ENCODE measurements at regions not wholly inside any gene's neighbourhood (a gene's known extent, or its start where the extent isn't known, plus 50 kb on each side); places are given as distances from the start of the nearest gene placed in this dataset.
A peak's percentile ranks its signal among the peaks of the same experiment; 100 is the strongest.

DNA sequence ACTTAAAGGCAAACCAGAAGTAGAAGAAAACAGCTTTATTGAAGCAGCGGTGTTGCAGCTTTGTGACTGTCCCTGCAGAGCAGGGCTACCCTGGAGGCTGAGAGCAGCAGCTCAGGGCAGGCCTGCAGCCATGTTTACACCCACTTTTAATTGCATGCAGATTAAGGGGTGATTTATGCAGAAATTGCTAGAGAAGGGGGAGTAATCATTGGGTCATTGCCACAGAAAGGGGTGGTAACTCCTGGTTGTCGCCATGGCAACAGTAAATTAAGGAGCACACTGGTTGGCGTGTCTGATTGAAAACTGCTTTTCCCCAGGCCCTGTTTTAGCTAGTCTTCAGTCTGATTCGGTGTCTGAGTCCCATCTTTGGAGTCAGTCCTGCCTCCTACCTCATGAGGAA lies 195.4 kb upstream of the HDAC4 start:
- Histone ChIP-seq H3K27ac (no peak overlapping the region), H3K36me3 (no peaks in the 10 kb centered on the region), H3K4me3 (no peak overlapping the region), H3K27me3 (no peaks in the 10 kb centered on the region), H3K9me3 (peaks cover 0 to 6% (median 0%) of the 10 kb centered on the region in 4 donors), H3K4me1 (no peaks in the 10 kb centered on the region)
- intact Hi-C loops (cut with DNase I; ENCODE audit: low total_unique reads), result no loop called here
- WGBS, 5 donors, result 77 to 88% (median 82%) methylated on average over 4 of the region's 4 CpGs
- TF ChIP-seq, protein P1, sequence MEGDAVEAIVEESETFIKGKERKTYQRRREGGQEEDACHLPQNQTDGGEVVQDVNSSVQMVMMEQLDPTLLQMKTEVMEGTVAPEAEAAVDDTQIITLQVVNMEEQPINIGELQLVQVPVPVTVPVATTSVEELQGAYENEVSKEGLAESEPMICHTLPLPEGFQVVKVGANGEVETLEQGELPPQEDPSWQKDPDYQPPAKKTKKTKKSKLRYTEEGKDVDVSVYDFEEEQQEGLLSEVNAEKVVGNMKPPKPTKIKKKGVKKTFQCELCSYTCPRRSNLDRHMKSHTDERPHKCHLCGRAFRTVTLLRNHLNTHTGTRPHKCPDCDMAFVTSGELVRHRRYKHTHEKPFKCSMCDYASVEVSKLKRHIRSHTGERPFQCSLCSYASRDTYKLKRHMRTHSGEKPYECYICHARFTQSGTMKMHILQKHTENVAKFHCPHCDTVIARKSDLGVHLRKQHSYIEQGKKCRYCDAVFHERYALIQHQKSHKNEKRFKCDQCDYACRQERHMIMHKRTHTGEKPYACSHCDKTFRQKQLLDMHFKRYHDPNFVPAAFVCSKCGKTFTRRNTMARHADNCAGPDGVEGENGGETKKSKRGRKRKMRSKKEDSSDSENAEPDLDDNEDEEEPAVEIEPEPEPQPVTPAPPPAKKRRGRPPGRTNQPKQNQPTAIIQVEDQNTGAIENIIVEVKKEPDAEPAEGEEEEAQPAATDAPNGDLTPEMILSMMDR (IDR thresholded peaks at IDR 0.05), result no peak
- no peak for TF ChIP-seq POLR2AphosphoS5 (IDR thresholded peaks at IDR 0.05)
- TF ChIP-seq POLR2A (IDR thresholded peaks at IDR 0.05), result no peak
- no peak for TF ChIP-seq EP300 (IDR thresholded peaks at IDR 0.05)
- peak in 1 of 2 donors; percentile 54 for DNase-seq

DNA sequence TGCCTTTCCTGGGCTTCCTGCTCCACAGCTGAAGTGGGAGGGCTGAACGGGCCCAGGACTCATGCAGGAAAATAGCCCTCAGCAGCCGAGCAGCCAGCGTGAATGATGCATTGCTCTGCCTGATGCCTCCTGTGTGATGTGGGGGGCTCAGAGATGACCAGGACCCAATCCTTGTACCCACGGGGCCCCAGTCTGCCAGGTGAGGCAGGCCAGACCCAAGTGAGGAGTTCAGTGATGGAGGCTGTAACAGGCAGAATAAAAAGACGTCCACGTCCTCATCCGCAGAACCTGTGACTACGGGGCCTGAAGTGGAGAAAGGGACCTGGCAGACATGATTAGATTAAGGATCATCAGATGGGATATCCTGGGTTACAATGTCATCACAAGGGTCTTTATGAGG lies 194.9 kb upstream of the HDAC4 start:
- Histone ChIP-seq H3K36me3 (no peaks in the 10 kb centered on the region), H3K9me3 (peaks cover 0 to 6% (median 0%) of the 10 kb centered on the region in 4 donors), H3K27me3 (no peaks in the 10 kb centered on the region), H3K27ac (no peak overlapping the region), H3K4me3 (no peak overlapping the region), H3K4me1 (no peaks in the 10 kb centered on the region)
- intact Hi-C loops (cut with DNase I; ENCODE audit: low total_unique reads), result no loop called here
- no peak for TF ChIP-seq EP300 (IDR thresholded peaks at IDR 0.05)
- DNase-seq, result peak in 1 of 2 donors; percentile 16
- 86 to 95% (median 89%) methylated on average over 8 of the region's 8 CpGs for WGBS, 5 donors

DNA sequence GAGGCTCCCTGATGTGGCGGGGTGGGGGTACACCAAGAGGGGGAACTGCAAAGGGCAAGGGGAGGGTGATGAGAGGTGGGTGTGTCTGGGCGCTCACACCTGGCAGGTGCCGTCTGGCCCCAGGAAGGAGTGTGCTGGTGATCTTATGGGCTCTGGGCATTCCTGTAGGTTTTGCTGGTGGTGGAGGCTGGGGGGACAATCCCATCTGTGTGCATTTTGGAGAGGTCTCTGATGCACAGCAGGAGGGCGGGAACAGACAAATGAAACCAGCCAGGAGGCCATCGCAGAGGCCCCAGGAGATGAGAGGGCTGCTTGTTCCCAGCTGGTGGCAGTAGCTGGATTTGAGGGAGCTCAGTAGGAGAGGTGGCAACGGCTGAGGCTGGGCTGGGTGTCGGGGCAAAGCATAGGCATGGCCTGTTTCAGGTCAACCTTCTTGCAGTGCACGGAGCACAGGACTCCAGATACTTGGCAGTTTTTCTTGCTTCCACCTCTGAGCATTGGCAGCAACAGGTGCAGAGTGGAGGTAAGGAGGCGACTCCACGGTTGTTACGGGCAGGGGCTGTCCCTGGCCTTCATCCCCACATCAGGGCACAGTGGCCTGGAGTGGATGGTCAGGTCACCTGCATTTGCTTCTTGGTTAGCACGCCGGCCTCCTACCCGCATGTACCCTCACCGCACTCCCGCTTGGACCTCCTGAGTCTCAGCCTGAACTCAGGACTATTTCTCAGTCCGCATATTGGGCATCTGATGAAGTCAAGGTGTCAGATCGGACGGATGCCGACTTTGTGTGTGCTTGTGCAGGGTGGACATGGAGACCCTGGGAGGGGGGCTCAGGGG lies 194.2 kb upstream of the HDAC4 start:
- no peak overlapping the region for H3K4me3 ChIP-seq
- DNase-seq, result peak in 1 of 2 donors; percentile 24
- TF ChIP-seq POLR2AphosphoS5 (IDR thresholded peaks at IDR 0.05) (no peak), POLR2A (IDR thresholded peaks at IDR 0.05) (no peak)
- TF ChIP-seq, protein P1 (IDR thresholded peaks at IDR 0.05), result no peak
- H3K4me1 ChIP-seq, result no peaks in the 10 kb centered on the region
- H3K36me3 ChIP-seq, result no peaks in the 10 kb centered on the region
- H3K9me3 ChIP-seq, result peaks cover 0 to 6% (median 0%) of the 10 kb centered on the region in 4 donors
- 88 to 91% (median 90%) methylated on average over 17 to 20 of the region's 20 CpGs for WGBS, 5 donors
- intact Hi-C loops (cut with DNase I; ENCODE audit: low total_unique reads), result no loop called here
- H3K27ac ChIP-seq, result no peak overlapping the region
- H3K27me3 ChIP-seq, result no peaks in the 10 kb centered on the region

DNA sequence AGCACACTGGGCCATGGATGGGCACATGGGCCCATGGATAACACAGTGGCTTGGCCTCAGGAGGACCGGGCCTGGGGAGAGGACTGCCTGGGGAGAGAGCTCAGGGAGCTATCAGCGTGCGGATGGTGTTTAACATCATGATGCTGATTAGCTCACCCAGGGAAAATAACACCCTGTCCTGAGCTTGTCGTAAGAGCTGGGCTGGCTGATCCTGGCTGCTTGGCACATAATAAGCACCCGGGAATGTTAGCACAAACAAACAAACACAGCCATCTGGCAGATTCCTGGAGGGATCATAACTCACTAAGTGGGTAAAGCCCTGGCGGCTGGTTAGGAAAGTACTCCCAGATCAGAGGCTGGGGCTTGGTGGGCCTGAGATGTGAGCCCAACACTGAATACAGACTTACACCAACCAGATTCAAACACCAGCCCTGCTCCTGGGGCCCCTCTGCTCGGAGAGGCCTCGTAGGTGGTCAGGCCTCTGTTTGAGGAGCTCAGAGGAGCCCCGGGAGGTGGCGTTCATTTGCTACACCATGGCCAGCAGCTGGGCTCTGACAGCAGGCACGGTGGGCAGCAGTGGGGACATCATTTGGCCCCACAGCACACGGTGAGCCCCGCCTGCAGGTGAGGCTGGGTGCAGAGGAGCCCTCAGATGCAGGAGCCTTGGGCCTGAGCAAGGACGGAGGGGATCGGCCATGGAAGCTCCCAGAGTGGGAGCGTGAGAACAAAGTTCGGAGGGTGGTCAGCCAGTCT lies 193.4 kb upstream of the HDAC4 start:
- TF ChIP-seq POLR2A (IDR thresholded peaks at IDR 0.05) (no peak), POLR2AphosphoS5 (IDR thresholded peaks at IDR 0.05) (no peak), EP300 (IDR thresholded peaks at IDR 0.05) (no peak)
- TF ChIP-seq, protein P1 (IDR thresholded peaks at IDR 0.05), result no peak
- 76 to 82% (median 77%) methylated on average over 15 to 17 of the region's 17 CpGs for WGBS, 5 donors
- Histone ChIP-seq H3K4me3 (no peak overlapping the region), H3K27ac (no peak overlapping the region), H3K4me1 (no peaks in the 10 kb centered on the region), H3K36me3 (no peaks in the 10 kb centered on the region), H3K27me3 (no peaks in the 10 kb centered on the region), H3K9me3 (peaks cover 0 to 6% (median 0%) of the 10 kb centered on the region in 4 donors)
- intact Hi-C loops (cut with DNase I; ENCODE audit: low total_unique reads), result no loop called here
- DNase-seq, result peak; percentile 17 to 38

Data from stomach (tissue), 8 donors.